Esophagus muscularis mucosa (tissue), 4 donors: ENCODE measurements at regions not wholly inside any gene's neighbourhood (a gene's known extent, or its start where the extent isn't known, plus 50 kb on each side); places are given as distances from the start of the nearest gene placed in this dataset.
A peak's percentile ranks its signal among the peaks of the same experiment; 100 is the strongest.

Experiments
- DNase-seq: peaks from one replicate; pipeline ENCODE4 v3.0.0-alpha.2; 2017; ENCODE audit errors: extremely low spot score
- H3K27ac ChIP-seq, 4 donors: fragments of 200-600 bp; sonication (generic); replicated peaks in 1 of 4; 1 replicate in 3 of 4; 2 replicates in 1 of 4; pipeline ENCODE4 v1.5.1; 2016 to 2019; ENCODE audit warnings: mild to moderate bottlenecking in 1 of 4
- H3K27me3 ChIP-seq, 4 donors: fragments of 200-600 bp; sonication (generic); one replicate each; pipeline versions ENCODE4 v1.5.1 to v1.6.0; 2016 to 2019
- H3K36me3 ChIP-seq, 4 donors: fragments of 200-600 bp; sonication (generic); one replicate each; pipeline ENCODE4 v1.5.1; 2016 to 2019
- H3K4me1 ChIP-seq, 4 donors: fragments of 200-600 bp; sonication (generic); one replicate each; pipeline ENCODE4 v1.5.1; 2016 to 2019
- H3K4me3 ChIP-seq, 4 donors: fragments of 200-600 bp; sonication (generic); 1 replicate in 2 of 4; 2 replicates in 2 of 4; pipeline ENCODE4 v1.5.1; 2016 to 2019; ENCODE audit warnings: mild to moderate bottlenecking in 4 of 4, moderate library complexity in 1 of 4
- H3K9me3 ChIP-seq, 4 donors: fragments of 200-600 bp; sonication (generic); 1 replicate in 3 of 4; 2 replicates in 1 of 4; pipeline ENCODE4 v1.5.1; 2016 to 2019
- CTCF ChIP-seq, 3 experiments: fragments of 200-600 bp in 2 of 3; fragments of 450-650 bp in 1 of 3; sonication (generic) in 2 of 3; IDR thresholded peaks; one replicate each; pipeline ENCODE4 v1.5.1; 2017 to 2019; ENCODE audit warnings: antibody characterized with exemption in 3 of 3, mild to moderate bottlenecking in 2 of 3, moderate library complexity in 1 of 3
- EP300 ChIP-seq: sonication (generic); formaldehyde crosslinking; IDR thresholded peaks from one replicate; pipeline ENCODE4 v1.6.1; 2017; ENCODE audit warnings: antibody characterized with exemption
- POLR2A ChIP-seq: fragments of 450-650 bp; IDR thresholded peaks from one replicate; pipeline ENCODE4 v1.6.1; 2017; ENCODE audit warnings: antibody characterized with exemption, moderate library complexity, mild to moderate bottlenecking, low read depth
- POLR2AphosphoS5 ChIP-seq, 2 donors: sonication (generic); formaldehyde crosslinking; IDR thresholded peaks; one replicate each; pipeline ENCODE4 v1.6.1; 2017; ENCODE audit warnings: antibody characterized with exemption in 2 of 2
- WGBS: methylation state at CpG from one replicate; pipeline ENCODE4 v1.1.5; 2018; 5-methylcytosine and 5-hydroxymethylcytosine counted together
- intact Hi-C: fragments of 100-400 bp; cut with DNase I; formaldehyde crosslinking; loops from one replicate; pipeline ENCODE4 v1.15.1; 2023

DNA sequence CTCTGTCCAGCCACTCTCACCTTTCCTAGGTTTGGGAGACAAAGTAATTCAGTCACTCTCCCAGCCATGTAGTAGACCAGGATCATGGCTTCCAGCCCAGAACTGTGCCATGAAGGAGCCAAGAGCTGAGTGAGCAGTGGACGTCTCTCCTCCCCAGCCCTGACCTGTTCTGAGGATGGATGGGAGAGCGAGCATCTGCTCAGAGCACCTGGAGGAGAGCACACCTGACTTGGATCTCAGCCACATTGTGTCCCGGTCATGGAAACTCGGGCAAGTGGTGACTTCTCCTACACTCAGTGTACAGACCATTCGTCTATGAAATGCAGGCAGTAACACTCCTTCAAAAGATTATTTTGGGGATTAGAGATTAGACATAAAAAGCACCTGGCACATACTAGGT is 299.7 kb downstream of the TNS1 start:
- H3K4me3 ChIP-seq, result no peak overlapping the region
- no peaks in the 10 kb centered on the region for H3K27me3 ChIP-seq
- no peak overlapping the region for H3K27ac ChIP-seq
- H3K36me3 ChIP-seq, result no peaks in the 10 kb centered on the region
- peaks cover 0 to 32% (median 28%) of the 10 kb centered on the region in 4 donors for H3K4me1 ChIP-seq
- DNase-seq, result no peak
- H3K9me3 ChIP-seq, result no peaks in the 10 kb centered on the region
- intact Hi-C loops, result no loop called here
- TF ChIP-seq POLR2A (no peak), EP300 (no peak), POLR2AphosphoS5 (IDR thresholded peaks at IDR 0.05) (no peak), CTCF (IDR thresholded peaks at IDR 0.05) (no peak)
- 85% methylated on average over 5 of the region's 5 CpGs for WGBS

GRCh38 chr2:217701622-217702021 is 301.2 kb downstream of the TNS1 start:
- Histone ChIP-seq H3K4me3 (no peak overlapping the region), H3K9me3 (no peaks in the 10 kb centered on the region), H3K27me3 (no peaks in the 10 kb centered on the region), H3K27ac (no peak overlapping the region), H3K4me1 (peaks cover 0 to 24% (median 22%) of the 10 kb centered on the region in 4 donors), H3K36me3 (no peaks in the 10 kb centered on the region)
- WGBS, result 84% methylated on average over 5 of the region's 5 CpGs
- intact Hi-C loops, result no loop called here
- no peak for DNase-seq
- TF ChIP-seq CTCF (IDR thresholded peaks at IDR 0.05), result no peak
- no peak for TF ChIP-seq POLR2A
- no peak for TF ChIP-seq EP300
- no peak for TF ChIP-seq POLR2AphosphoS5 (IDR thresholded peaks at IDR 0.05)

- no peak overlapping the region for H3K4me3 ChIP-seq
- DNase-seq, result no peak
- no peaks in the 10 kb centered on the region for H3K9me3 ChIP-seq
- 54% methylated on average over 3 of the region's 3 CpGs for WGBS
- no peaks in the 10 kb centered on the region for H3K27me3 ChIP-seq
- H3K27ac ChIP-seq, result peak overlapping the region; percentile 12 to 55 (median 39)
- intact Hi-C loops, result no loop called here
- H3K36me3 ChIP-seq, result no peaks in the 10 kb centered on the region
- TF ChIP-seq CTCF (IDR thresholded peaks at IDR 0.05), result no peak
- peak in 1 of 2 donors; percentile 16 for TF ChIP-seq POLR2AphosphoS5 (IDR thresholded peaks at IDR 0.05)
- TF ChIP-seq EP300, result no peak
- H3K4me1 ChIP-seq, result peaks cover 0 to 49% (median 28%) of the 10 kb centered on the region in 4 donors
Observed at GRCh38 chr2:217698691-217699090, 304.1 kb downstream of the TNS1 start.

DNA sequence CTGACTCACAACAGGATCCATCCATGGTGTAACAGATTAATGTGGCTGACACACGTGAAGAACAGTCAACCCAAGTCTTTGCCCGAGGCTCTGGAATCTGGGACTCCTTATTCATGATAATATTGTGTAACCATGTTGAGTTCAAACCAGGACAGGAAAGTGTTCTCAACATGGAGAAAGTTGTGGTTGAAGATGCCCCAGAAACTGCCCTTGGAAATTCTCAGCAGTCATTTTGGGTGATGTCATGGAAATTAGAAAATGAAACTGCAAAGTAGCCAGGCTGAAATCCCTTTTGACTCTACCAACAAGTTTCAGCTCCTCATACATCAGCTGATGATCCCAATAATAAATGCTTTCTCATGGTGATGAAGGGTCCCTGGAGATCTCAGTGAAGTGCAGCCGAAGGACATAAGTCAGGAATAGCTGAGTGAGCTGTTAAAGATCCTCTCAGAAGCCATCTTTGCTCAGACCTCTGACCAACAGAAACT is 307.7 kb downstream of the TNS1 start:
- H3K4me1 ChIP-seq, result peaks cover 8 to 80% (median 51%) of the 10 kb centered on the region in 4 donors
- DNase-seq, result no peak
- no peak overlapping the region for H3K4me3 ChIP-seq
- no peaks in the 10 kb centered on the region for H3K9me3 ChIP-seq
- TF ChIP-seq POLR2AphosphoS5 (IDR thresholded peaks at IDR 0.05) (peak in 1 of 2 donors; percentile 23), CTCF (IDR thresholded peaks at IDR 0.05) (no peak)
- WGBS, result 61% methylated on average over 3 of the region's 3 CpGs
- intact Hi-C loops, result no loop called here
- H3K36me3 ChIP-seq, result no peaks in the 10 kb centered on the region
- no peaks in the 10 kb centered on the region for H3K27me3 ChIP-seq
- H3K27ac ChIP-seq, result peak overlapping the region; percentile 44 to 63 (median 46)

GRCh38 chr2:217694291-217694690 is 308.5 kb downstream of the TNS1 start:
- no peak for TF ChIP-seq EP300
- TF ChIP-seq CTCF (IDR thresholded peaks at IDR 0.05), result no peak
- TF ChIP-seq POLR2A, result no peak
- no peak for TF ChIP-seq POLR2AphosphoS5 (IDR thresholded peaks at IDR 0.05)
- WGBS, result 82% methylated on average over 1 of the region's 1 CpG
- Histone ChIP-seq H3K4me3 (no peak overlapping the region), H3K27me3 (no peaks in the 10 kb centered on the region), H3K36me3 (no peaks in the 10 kb centered on the region), H3K9me3 (no peaks in the 10 kb centered on the region), H3K4me1 (peaks cover 8 to 77% (median 44%) of the 10 kb centered on the region in 4 donors), H3K27ac (peak overlapping the region in 3 of 4 donors; percentile 34 to 63 (median 46))
- no peak for DNase-seq
- intact Hi-C loops, result no loop called here
